ENCODE measurements at regions not wholly inside any gene's neighbourhood (a gene's known extent, or its start where the extent isn't known, plus 50 kb on each side); places are given as distances from the start of the nearest gene placed in this dataset.

DNA sequence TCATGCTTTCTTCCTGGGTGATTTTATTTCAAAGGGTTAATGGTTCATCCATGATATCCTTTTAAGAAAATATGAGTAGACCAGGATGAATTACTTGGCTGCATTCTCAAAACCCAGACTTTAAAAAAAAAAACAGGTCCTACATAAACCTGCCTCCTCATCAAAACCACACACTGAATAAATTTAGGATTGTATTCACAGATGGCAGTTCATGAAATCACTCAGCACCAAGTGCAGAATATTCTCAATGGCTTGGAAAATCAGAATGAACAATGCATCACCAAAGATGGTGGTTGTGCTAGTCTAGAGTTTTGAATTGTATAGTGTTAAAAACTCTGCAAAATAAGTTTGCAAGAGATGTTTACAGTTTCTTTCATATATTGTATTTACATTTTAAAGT is 145.4 kb upstream of the GRAMD2B start:
- no peak for TF ChIP-seq YY1 (IDR thresholded peaks at IDR 0.05; ENCODE audit: low read depth)
- TF ChIP-seq, protein P1, sequence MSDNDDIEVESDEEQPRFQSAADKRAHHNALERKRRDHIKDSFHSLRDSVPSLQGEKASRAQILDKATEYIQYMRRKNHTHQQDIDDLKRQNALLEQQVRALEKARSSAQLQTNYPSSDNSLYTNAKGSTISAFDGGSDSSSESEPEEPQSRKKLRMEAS (IDR thresholded peaks at IDR 0.05): no peak
